ENCODE measurements at regions not wholly inside any gene's neighbourhood (a gene's known extent, or its start where the extent isn't known, plus 50 kb on each side); places are given as distances from the start of the nearest gene placed in this dataset.

GRCh38 chr5:26553079-26553478 is 485.3 kb downstream of the CDH9 start:
- no peaks in the 10 kb centered on the region for H3K36me3 ChIP-seq (ENCODE audit: insufficient read depth, low read length)
- H3K4me3 ChIP-seq (ENCODE audit: low read length) = no peak overlapping the region
- DNase-seq (no peak), ATAC-seq (ENCODE audit: poor library complexity) (no peak)
- H3K27me3 ChIP-seq (ENCODE audit: control insufficient read depth in 1 of 2, insufficient read depth in 2 of 2, low read length in 2 of 2) = no peaks in the 10 kb centered on the region
- Mint-ChIP-seq H3K4me1 (ENCODE audit: low read depth) (no peaks in the 10 kb centered on the region), H3K36me3 (ENCODE audit: low read depth) (no peaks in the 10 kb centered on the region), H3K9me3 (peaks cover 8% of the 10 kb centered on the region), H3K4me3 (no peak overlapping the region), H3K27ac (no peak overlapping the region), H3K27me3 (no peaks in the 10 kb centered on the region)
- ChIA-PET CTCF (no interaction called here), POLR2A (no interaction called here)
- H3K4me1 ChIP-seq (ENCODE audit: insufficient read depth, low read length) = no peaks in the 10 kb centered on the region
- intact Hi-C loops (cut with DNase I, micrococcal nuclease) = no loop called here
- H3K9me3 ChIP-seq (ENCODE audit: control insufficient read depth in 1 of 2, insufficient read depth in 1 of 2, low read length in 2 of 2) = no peaks in the 10 kb centered on the region
- no peak for TF ChIP-seq CTCF (IDR thresholded peaks at IDR 0.05)
- no peak overlapping the region for H3K27ac ChIP-seq (ENCODE audit: low read depth in 1 of 2, low read length in 2 of 2)

- POLR2A ChIA-PET = no interaction called here
- Mint-ChIP-seq H3K27ac (no peak overlapping the region), H3K4me1 (ENCODE audit: low read depth) (no peaks in the 10 kb centered on the region), H3K4me3 (no peak overlapping the region), H3K9me3 (peaks cover 11% of the 10 kb centered on the region), H3K36me3 (ENCODE audit: low read depth) (no peaks in the 10 kb centered on the region), H3K27me3 (no peaks in the 10 kb centered on the region)
- TF ChIP-seq CTCF (IDR thresholded peaks at IDR 0.05) = no peak
- Histone ChIP-seq H3K36me3 (ENCODE audit: insufficient read depth, low read length) (no peaks in the 10 kb centered on the region), H3K4me3 (ENCODE audit: low read length) (no peak overlapping the region), H3K27me3 (ENCODE audit: control insufficient read depth in 1 of 2, insufficient read depth in 2 of 2, low read length in 2 of 2) (no peaks in the 10 kb centered on the region), H3K9me3 (ENCODE audit: control insufficient read depth in 1 of 2, insufficient read depth in 1 of 2, low read length in 2 of 2) (peaks cover 4 to 9% of the 10 kb centered on the region in 2 experiments), H3K4me1 (ENCODE audit: insufficient read depth, low read length) (no peaks in the 10 kb centered on the region), H3K27ac (ENCODE audit: low read depth in 1 of 2, low read length in 2 of 2) (no peak overlapping the region)
- intact Hi-C loops (cut with DNase I, micrococcal nuclease) = no loop called here
- CTCF ChIA-PET = interaction anchor here (1.5 kb wide), 1 partner anchor 9 kb away, joined by 3 read pairs; no protein-coding TSS in a partner anchor
- no peak for ATAC-seq (ENCODE audit: poor library complexity)
- DNase-seq = no peak
These were observed 494.4 kb downstream of the CDH9 start for GRCh38 chr5:26543987-26544386.

GRCh38 chr5:26538226-26538625 is 500.2 kb downstream of the CDH9 start:
- ChIA-PET CTCF (no interaction called here), POLR2A (no interaction called here)
- H3K27me3 ChIP-seq (ENCODE audit: control insufficient read depth in 1 of 2, insufficient read depth in 2 of 2, low read length in 2 of 2) = no peaks in the 10 kb centered on the region
- H3K4me3 ChIP-seq (ENCODE audit: low read length) = no peak overlapping the region
- peaks cover 13% of the 10 kb centered on the region for H3K9me3 Mint-ChIP-seq
- peaks cover 4% of the 10 kb centered on the region in 2 experiments for H3K9me3 ChIP-seq (ENCODE audit: control insufficient read depth in 1 of 2, insufficient read depth in 1 of 2, low read length in 2 of 2)
- no peak for TF ChIP-seq CTCF (IDR thresholded peaks at IDR 0.05)
- no peak overlapping the region for H3K4me3 Mint-ChIP-seq
- H3K4me1 ChIP-seq (ENCODE audit: insufficient read depth, low read length) = no peaks in the 10 kb centered on the region
- no peak for DNase-seq
- ATAC-seq (ENCODE audit: poor library complexity) = no peak
- H3K27ac Mint-ChIP-seq = no peak overlapping the region
- intact Hi-C loops (cut with DNase I, micrococcal nuclease) = no loop called here
- H3K4me1 Mint-ChIP-seq (ENCODE audit: low read depth) = no peaks in the 10 kb centered on the region
- H3K36me3 ChIP-seq (ENCODE audit: insufficient read depth, low read length) = no peaks in the 10 kb centered on the region
- no peaks in the 10 kb centered on the region for H3K36me3 Mint-ChIP-seq (ENCODE audit: low read depth)
- no peaks in the 10 kb centered on the region for H3K27me3 Mint-ChIP-seq
- no peak overlapping the region for H3K27ac ChIP-seq (ENCODE audit: low read depth in 1 of 2, low read length in 2 of 2)

Measured in CD4-positive, alpha-beta T cell (primary cell).